GM19238 (cell line): ENCODE measurements at regions not wholly inside any gene's neighbourhood (a gene's known extent, or its start where the extent isn't known, plus 50 kb on each side); places are given as distances from the start of the nearest gene placed in this dataset.

Experiments
- DNase-seq: peaks from one replicate; pipeline ENCODE4 v3.0.0; 2011; ENCODE audit warnings: low spot score; ENCODE audit not compliant: insufficient read length

DNA sequence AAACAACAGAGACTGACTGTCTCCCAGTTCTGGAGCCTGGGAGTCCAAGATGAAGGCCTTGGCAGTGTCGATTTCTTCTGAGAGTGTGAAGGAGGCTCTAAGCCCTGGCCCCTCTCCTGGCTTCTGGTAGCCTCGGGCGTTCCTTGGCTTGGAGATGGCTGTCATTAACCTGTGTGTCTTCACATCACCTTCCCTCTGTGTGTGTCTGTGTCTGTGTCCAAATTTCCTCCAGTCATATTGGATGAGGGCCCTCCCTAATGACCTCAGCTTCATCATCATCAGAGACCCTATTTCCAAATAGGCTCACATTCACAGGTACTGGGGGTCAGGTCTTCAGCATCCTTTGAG is 138.3 kb downstream of the TOMM20 start:
- no peak for DNase-seq

DNA sequence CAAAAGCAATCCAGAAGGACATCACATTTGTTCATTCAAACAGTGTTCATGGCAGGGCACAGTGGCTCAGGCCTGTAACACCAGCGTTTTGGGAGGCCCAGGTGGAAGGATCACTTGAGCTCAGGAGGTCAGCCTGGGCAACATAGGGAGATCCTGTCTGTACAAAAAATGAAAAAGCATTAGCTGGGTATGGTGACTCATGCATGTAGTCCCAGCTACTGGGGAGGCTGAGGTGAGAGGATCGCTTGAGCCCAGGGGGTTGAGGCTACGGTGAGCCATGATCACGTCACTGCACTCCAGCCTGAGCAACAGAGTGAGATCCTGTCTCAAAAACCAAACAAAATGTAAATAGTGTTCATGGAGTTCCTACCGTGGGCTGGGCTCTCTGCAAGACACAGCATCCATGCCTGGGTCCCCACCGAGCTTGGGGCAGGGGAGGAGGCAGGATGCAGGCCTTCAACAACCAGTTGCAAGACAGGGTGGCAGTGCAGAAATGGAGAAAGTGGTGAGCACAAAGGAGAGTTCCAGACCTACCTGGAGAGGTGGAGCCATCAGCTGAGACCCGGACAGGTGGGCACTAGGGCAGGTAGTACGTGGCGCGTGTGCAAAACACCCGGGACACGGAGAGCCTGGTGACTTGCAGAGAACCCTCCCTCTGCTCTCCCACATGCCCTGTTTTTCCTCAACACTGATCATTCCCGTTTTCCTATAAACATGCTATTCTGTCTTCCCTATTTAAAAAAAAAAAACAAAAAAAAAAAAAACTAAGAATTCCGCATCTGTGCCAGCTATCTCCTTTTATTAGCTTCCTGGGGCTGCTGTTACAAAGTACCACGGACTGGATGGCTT is 138.9 kb downstream of the TOMM20 start:
- no peak for DNase-seq

DNA sequence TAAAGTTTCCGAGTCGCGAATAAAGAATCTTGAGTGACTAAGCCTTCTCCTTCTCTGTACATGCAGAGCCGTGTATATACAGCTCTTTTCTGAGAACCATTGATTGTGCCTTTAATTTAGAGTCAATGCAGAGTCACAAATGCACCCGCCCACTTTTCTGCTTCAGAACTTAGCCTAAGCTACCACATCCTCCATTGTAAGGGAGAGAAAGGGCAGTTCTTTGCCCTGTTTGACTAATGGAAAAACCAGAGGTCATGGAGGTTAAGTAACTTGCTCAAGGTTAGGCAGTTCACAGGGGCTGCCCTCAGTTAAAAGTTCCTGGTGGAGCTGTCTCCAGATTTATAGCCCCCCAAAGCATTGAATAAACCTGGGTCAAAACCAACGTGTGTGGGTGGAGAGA is 139.6 kb downstream of the TOMM20 start:
- DNase-seq: no peak

DNA sequence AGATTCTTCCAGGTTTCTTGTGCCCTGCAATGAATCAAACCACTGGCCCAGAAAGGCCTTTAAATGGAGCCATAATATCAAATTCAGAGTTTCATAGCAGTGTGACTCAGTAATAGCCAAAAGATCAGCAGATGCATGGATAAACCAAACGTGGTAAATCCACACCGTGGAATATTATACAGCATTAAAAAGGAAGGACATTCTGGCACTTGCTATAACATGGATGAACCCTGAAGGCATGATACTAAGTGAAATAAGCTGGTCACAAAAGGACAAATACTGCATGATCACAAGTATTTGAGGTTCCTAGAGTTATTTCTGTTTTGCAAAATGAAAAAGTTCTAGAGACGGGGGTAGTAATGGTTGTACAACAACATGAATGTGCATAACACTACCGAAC is 140.1 kb downstream of the TOMM20 start:
- DNase-seq: no peak

DNA sequence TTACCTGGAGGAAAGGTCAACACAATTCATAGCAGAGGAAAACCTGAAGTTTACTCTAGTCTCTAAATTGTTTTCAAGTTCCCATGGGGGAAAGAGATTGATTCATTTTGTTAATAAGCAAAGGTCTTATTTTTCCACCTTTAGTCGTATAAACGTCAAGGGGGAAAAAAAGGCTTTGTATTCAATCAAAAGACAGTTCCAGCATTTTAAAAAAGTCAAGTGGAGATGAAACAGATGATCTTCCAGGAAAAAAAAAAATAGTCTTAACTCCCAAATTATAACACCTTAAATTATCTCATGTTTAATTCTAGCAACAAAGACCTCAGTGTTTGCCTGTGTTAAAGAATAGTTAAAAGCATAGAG is 140.5 kb downstream of the TOMM20 start:
- DNase-seq: no peak

DNA sequence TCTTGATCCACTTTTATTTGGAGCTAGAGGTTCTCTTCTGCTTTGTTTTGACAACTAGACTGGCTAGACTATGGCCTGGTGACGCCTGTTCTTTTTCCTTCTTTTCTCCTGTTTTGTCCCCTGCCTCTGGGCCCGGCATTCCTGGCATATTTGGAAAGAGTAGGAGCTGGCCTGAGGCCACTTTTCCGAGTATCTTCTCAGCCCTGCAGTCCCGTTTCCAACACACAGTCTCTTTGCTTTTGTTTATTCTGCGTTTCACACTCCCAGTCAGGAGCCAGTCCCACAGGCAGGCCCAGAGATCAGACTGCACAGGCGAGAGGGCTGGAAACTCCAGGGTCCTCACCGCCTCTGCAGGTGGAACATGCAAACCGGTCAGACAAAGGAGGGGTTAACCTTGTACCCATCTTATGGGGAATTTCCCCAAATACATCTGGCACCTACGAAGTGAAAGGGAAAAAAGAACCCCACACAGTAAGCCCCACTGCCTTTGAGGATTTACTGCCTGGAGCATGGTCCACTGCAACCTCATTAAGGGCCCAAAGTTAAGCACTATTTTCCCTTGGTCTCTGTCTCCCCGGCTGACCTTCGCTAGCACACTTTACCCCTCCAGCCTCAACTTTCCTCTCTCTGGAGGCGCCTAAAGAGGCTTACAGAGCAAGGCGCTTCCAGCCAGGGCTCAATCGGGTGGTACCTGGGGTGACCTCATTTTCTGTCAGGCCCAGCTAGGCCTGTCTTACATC is 141.1 kb downstream of the TOMM20 start:
- DNase-seq: no peak

DNA sequence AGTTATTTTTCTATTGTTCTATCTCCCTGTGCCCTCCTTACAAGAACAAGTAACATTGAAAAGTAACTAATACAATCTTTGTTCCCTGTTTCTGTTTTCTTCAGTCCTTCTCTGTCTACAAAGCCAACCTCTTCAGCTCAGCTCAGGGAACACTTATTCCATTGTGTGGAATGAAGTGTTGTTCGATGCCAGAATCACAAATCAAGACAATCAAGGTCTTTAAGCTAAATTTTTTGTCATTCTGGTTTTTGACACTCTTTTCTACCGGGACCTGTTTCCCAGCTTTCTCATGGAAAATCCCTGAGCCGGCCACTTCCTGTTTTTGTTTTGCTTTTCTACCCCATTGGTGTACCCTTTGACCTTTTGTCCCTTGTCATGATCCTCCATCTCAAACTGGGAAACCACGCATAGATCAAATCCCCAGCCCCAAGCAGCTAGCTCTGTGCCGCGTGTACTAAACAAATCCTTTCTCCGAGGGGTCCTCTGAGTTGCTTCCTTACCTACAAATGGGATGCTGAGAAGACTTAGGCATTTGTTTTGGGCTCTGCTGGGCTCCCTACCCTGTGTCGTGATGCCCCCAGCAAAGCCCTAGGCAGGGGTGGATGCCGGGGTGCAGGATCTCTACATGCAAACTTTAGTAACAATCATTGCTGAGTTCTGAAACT is 141.8 kb downstream of the TOMM20 start:
- DNase-seq: no peak

DNA sequence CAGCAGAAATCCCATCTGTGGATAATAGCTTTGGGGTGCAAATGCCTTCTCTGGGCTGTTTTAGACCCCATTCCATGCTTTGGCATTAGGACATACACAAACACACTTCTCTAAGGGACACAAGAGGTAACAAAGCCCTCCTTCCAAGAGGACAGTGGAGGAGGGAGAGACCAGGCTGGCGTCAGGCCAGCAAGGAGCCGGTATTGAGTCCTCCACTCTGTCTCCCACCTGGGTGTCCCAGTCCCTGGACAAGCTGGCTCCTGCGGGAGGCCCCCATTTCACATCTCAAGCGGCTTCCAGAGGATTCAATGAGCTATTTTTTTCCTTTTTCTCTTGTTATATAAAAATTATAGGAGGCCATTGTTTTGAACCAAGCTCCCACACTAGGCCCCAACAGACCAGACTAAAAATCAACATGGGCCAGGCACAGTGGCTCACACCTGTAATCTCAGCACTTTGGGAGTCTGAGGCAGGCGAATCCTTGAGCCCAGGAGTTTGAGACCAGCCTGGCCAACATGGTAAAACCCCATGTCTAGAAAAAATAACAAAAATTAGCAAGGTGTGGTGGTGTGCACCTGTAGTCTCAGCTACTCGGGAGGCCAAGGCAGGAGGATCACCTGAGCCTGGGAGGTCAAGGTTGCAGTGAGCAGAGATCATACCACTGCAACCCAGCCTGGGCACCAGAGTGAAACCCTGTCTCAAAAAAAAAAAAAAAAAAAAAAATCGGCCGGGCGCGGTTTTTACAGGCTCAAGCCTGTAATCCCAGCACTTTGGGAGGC is 142.9 kb downstream of the TOMM20 start:
- DNase-seq: no peak

DNA sequence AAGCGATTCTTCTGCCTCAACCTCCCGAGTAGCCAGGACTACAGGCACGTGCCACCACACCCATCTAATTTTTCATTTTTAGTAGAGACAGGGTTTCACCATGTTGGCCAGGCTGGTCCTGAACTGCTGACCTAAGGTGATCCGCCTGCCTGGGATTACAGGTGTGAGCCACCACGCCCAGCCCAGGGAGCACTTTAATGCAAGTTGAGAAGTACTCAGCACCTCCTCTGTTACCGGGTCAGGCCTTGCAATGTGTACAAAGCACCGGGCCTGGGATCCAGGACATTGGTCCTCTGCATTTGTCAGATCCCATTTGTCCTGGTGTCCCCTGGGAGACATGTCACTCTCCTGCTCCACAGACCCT is 143.6 kb downstream of the TOMM20 start:
- DNase-seq: no peak

DNA sequence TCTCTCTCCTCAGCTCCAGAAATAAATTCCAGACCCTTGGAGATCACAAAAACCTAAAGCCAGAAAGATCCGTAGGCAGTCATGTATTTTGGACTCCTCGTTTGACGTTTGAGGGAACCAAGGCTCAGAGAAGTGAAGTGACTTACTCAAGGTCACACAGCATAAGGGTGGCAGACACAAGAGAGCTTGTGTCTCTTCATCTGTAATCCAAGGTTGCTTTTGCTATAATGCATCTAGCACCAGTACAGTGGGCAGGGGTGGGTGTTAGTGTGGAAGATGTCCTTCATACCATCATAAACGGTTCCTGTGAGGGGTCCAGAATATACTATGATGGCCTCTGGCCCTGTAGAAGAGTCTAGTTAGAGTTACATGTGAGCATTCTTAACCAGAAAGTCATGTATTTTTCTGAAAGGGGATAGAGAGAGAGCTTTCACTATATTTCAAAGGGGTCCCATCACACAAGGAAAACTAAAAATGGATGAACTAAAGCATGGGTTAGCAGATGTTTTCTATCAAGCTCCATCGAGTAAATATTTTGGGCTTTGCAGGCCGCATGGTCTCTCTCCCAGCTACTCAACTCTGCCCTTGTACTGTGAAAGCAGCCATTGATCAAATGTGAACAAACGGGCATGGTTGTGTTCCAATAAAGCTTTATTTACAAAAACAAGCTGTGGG is 144.9 kb downstream of the TOMM20 start:
- DNase-seq: no peak

DNA sequence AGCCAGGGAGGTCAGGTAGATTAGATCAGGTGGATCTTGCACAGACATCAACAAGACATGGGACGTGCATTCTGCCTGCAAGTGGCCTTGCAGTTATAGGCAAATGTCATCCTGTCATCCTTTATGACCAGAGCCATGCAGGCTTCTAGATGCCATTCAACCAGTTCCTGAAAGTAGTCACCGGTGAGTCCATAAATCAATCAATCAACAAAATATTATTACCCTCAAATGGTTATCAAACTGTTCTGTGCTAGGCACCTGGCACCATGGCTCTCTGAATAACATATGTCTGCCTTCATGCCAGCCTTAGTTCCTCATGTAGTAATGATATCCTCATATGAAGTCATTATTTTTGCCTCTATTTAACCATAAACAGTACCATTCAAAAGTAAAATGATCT is 146.9 kb downstream of the TOMM20 start:
- DNase-seq: no peak

DNA sequence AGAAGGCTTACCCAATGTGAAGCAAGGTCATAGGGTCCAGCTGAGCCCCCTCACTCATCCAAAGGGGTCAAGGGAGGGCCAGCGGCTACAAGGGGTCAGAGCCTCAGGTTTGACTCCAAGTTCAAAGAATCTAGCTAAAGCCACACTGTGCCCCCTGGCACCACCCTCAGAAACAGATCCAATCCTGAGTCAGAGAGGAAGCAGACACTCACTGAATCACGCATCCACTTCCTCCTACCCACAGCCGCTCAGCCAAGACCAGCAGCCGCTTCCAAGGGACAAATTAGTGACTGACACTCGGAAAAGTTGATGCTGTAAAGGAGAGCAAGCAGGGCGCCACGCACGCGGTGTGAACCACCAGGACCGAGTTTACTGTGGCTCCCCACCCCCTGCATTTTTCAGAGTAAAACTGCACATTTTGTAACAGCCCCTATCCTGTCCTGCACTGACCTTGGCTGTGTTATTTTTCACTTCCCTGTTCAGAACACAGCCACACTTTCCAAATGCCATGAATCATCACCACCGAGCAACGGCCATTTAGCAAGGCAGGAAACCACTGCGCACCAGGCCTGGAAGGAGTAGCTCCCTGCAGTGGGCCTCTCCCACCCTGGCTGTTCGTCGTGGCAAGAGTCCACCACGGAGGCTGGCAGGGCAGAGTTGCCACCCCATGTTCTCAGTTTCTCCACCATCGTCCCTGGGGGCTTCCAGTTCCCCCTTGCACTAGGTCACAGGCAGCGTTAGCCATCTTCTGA is 147.8 kb downstream of the TOMM20 start:
- DNase-seq: peak; percentile 42

DNA sequence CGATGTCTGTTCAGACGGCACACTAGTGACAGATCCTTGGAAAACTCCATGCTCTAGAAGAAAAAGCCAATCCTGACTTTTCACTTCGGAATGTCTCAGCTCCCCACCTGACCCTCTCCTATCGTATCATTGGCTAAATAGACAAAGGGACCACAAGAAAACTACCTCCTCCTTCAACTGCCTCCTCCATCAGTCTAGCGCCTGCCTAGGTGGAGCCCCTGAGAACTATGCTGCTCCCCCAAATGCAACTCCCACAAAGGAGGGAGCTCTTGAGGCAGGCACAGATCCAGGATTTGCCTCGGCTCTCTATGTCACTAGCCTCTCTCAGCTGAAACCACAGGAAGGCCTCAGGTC is 148.4 kb downstream of the TOMM20 start:
- no peak for DNase-seq

DNA sequence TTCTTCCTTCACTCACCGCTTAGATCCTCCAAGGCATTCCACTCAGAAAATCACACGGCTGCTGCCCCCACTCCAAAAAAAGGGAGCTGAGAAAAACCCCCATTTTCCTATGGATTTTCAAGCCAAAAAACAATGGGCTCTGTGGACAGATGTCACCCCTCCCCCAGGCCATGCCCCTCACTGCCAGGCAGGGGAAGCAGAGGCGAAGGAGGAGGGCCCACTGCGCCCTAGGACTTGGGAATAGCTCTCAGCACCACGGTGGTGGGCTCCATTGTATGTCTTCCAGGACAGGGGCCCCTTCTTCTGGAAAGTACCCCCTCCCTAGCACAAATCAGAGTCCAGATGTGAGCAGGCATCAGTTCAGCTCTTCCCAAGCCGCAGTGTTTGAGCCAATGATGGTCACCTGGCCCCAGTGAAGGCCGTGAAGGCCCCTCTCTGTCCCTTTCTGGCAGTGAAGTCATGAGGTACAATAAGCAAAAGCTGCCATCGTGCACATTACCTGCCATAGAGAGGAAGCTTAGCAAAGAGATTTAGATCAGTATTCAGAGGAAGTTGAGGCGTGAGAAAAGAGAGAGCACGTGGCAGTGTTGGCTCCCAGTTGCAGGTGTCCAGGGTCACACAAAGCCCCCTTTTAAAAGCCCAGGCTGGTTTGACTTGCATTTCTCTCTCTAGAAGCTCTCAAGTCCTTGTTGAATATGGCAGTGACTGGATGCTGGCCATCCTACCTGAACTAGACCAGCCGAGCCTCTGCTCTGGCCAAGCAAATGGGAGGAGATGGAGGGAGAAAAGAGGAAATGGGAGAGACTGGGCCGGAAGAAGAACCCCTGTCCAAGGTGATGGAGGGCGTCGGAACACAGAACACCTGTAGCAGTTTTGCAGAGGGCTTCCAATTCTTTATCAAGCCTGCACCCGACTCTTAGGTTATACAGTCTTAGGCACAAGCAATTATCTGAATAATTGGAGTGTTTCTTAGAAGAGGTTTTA is 149.0 kb downstream of the TOMM20 start:
- no peak for DNase-seq

DNA sequence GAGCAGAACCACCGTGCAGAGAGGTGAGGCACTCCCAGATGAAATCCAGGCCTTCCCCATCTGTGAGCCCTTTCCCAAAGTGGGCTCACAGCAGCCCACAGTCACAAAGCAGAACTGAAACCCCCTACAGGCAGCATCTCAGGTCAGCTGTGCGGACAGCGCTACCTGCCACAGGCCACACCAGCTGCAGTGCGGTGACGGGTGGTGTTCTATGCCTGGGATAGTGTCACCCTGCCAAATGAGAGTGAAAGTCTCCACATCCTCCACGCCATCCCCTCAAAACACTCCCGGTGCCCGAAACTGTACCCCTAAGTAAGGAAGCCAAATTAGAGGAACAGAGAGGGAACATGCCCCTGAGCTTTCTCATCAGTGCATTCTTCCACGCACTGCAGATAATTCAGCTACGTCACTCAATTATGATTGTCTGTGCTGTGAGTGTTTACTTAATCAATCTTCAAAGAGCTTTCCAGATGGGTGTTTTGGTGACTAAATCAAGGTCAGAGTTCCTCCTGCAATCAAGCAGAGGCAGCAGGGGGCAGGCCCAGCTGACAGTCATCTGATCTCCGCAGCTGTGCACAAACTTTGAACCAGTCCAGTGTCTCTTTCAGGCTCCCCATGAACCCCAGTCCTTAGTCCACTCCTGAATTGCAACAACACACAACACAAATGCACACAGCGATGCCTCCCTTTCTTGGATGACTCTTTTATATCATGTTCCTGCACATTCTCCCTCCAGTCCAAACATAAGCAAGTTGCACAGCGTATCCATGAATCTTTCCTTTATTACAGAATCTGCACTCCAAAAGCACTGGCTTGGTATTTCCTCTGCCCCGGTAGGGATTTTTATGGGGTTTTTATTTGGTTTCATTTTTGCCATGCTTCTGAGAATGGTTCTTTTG is 150.0 kb downstream of the TOMM20 start:
- DNase-seq: peak; percentile 41

DNA sequence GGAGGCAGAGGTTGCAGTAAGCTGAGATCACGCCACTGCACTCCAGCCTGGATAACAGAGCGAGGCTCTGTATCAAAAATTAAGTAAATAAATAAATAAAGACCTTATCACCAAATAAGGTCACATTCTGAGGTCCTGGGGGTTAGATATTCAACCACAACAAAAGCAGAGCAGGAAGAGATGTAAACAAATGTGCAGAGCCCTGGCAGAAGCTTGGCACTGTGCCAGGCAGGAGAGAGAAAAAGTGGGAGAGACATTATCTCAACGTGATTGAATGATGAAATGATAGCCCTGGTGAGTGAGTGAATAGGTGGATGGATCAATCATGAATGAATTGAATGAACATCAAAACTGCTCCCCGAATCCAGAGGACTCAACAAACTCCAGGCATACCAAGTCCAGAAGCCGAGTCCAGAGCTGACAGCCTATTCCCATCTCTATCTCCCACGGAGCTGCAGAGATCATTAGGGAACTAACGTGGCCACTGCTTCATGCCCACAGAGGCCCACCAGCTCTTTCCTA is 150.7 kb downstream of the TOMM20 start:
- no peak for DNase-seq

DNA sequence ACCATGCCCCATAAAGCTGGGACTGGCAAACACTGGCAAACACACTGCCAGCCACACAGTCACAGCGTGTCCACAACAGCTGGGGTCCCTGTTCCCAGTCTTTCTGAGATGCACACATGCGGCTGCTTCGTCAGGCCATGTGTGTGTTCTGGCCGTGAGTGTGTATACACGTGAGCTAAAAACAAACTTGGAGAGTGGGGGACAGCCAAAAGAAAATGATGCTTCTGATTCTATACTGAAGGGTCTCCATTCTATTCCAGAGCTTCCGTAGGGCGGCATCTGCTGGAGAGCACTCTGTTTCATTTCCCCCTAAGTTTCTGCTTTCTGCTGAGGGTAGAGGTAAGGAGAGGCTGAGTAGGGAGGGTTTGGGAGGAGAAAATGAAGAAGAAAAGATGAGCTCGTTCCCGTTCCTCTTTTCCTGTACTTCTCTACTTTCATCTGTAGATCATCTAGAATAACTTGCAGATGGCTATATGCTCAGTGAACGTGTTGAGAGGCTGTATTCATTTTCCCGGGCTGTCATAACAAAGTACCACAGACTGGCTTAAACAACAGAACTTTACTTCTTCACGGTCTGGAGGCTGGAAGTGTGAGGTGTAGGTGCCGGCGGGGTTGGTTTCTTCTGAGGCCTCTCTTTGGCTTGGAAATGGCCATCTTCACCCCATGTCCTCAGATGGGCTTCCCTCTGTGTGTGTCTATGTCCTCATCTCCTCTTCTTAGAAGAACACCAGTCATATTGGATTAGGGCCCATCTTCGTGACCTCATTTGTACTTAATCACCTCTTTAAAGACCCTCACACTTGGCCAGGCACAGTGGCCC is 151.6 kb downstream of the TOMM20 start:
- DNase-seq: no peak
